ENCODE measurements at regions not wholly inside any gene's neighbourhood (a gene's known extent, or its start where the extent isn't known, plus 50 kb on each side); places are given as distances from the start of the nearest gene placed in this dataset.

- Mint-ChIP-seq H3K27ac (ENCODE audit: unreplicated experiment) (no peak overlapping the region), H3K27me3 (ENCODE audit: unreplicated experiment) (no peaks in the 10 kb centered on the region), H3K4me1 (ENCODE audit: low read depth, unreplicated experiment) (peaks cover 2% of the 10 kb centered on the region), H3K4me3 (ENCODE audit: unreplicated experiment) (no peak overlapping the region), H3K9me3 (ENCODE audit: unreplicated experiment) (no peaks in the 10 kb centered on the region), H3K36me3 (ENCODE audit: unreplicated experiment) (no peaks in the 10 kb centered on the region)
- no peak for TF ChIP-seq CTCF (IDR thresholded peaks at IDR 0.05; ENCODE audit: partially characterized antibody, unreplicated experiment)
- no peak for DNase-seq
These were observed 873.6 kb downstream of the LRFN5 start for GRCh38 chr14:42480255-42480654.

- Mint-ChIP-seq H3K36me3 (ENCODE audit: unreplicated experiment) (no peaks in the 10 kb centered on the region), H3K27me3 (ENCODE audit: unreplicated experiment) (no peaks in the 10 kb centered on the region), H3K27ac (ENCODE audit: unreplicated experiment) (no peak overlapping the region), H3K4me3 (ENCODE audit: unreplicated experiment) (no peak overlapping the region), H3K9me3 (ENCODE audit: unreplicated experiment) (no peaks in the 10 kb centered on the region), H3K4me1 (ENCODE audit: low read depth, unreplicated experiment) (peaks cover 2% of the 10 kb centered on the region)
- no peak for DNase-seq
- no peak for TF ChIP-seq CTCF (IDR thresholded peaks at IDR 0.05; ENCODE audit: partially characterized antibody, unreplicated experiment)
These were observed 868.6 kb downstream of the LRFN5 start for GRCh38 chr14:42475289-42475688.

GRCh38 chr14:42470427-42470719, 863.7 kb downstream of the LRFN5 start:
- H3K27ac Mint-ChIP-seq (ENCODE audit: unreplicated experiment), result no peak overlapping the region
- no peak for TF ChIP-seq CTCF (IDR thresholded peaks at IDR 0.05; ENCODE audit: partially characterized antibody, unreplicated experiment)
- H3K4me1 Mint-ChIP-seq (ENCODE audit: low read depth, unreplicated experiment), result no peaks in the 10 kb centered on the region
- DNase-seq, result no peak
- no peaks in the 10 kb centered on the region for H3K27me3 Mint-ChIP-seq (ENCODE audit: unreplicated experiment)
- H3K36me3 Mint-ChIP-seq (ENCODE audit: unreplicated experiment), result no peaks in the 10 kb centered on the region
- H3K4me3 Mint-ChIP-seq (ENCODE audit: unreplicated experiment), result no peak overlapping the region
- no peaks in the 10 kb centered on the region for H3K9me3 Mint-ChIP-seq (ENCODE audit: unreplicated experiment)

- no peaks in the 10 kb centered on the region for H3K27me3 Mint-ChIP-seq (ENCODE audit: unreplicated experiment)
- DNase-seq, result no peak
- no peak overlapping the region for H3K4me3 Mint-ChIP-seq (ENCODE audit: unreplicated experiment)
- no peak for TF ChIP-seq CTCF (IDR thresholded peaks at IDR 0.05; ENCODE audit: partially characterized antibody, unreplicated experiment)
- no peak overlapping the region for H3K27ac Mint-ChIP-seq (ENCODE audit: unreplicated experiment)
- H3K36me3 Mint-ChIP-seq (ENCODE audit: unreplicated experiment), result no peaks in the 10 kb centered on the region
- no peaks in the 10 kb centered on the region for H3K4me1 Mint-ChIP-seq (ENCODE audit: low read depth, unreplicated experiment)
- no peaks in the 10 kb centered on the region for H3K9me3 Mint-ChIP-seq (ENCODE audit: unreplicated experiment)
These were observed 863.2 kb downstream of the LRFN5 start for GRCh38 chr14:42469637-42470426.

GRCh38 chr14:42460673-42461072, 854.0 kb downstream of the LRFN5 start:
- Mint-ChIP-seq H3K4me3 (ENCODE audit: unreplicated experiment) (no peak overlapping the region), H3K27ac (ENCODE audit: unreplicated experiment) (no peak overlapping the region), H3K9me3 (ENCODE audit: unreplicated experiment) (no peaks in the 10 kb centered on the region), H3K27me3 (ENCODE audit: unreplicated experiment) (no peaks in the 10 kb centered on the region), H3K36me3 (ENCODE audit: unreplicated experiment) (no peaks in the 10 kb centered on the region), H3K4me1 (ENCODE audit: low read depth, unreplicated experiment) (no peaks in the 10 kb centered on the region)
- TF ChIP-seq CTCF (IDR thresholded peaks at IDR 0.05; ENCODE audit: partially characterized antibody, unreplicated experiment), result no peak
- DNase-seq, result no peak
